D721Med (cell line): ENCODE measurements at regions not wholly inside any gene's neighbourhood (a gene's known extent, or its start where the extent isn't known, plus 50 kb on each side); places are given as distances from the start of the nearest gene placed in this dataset.

ENCODE experiments used
- DNase-seq: peaks from one replicate; pipeline ENCODE4 v3.0.0; 2011; ENCODE audit warnings: low spot score; ENCODE audit not compliant: insufficient read length
- FAIRE-seq: peaks from 2 replicates; lab custom pipeline; 2011; peaks lifted over from hg19 to GRCh38; lab: Jason Lieb, UNC
- CTCF ChIP-seq: IDR thresholded peaks from 2 replicates; pipeline ENCODE4 v1.5.1; 2012; ENCODE audit warnings: mild to moderate bottlenecking, control low read depth; ENCODE audit not compliant: insufficient read depth; ENCODE audit errors: missing control alignments

GRCh38 chr10:2431961-2432360 is 635.4 kb upstream of the PFKP start:
- DNase-seq, result no peak
- no peak for FAIRE-seq
- no peak for TF ChIP-seq CTCF

GRCh38 chr10:2427412-2427811 is 639.9 kb upstream of the PFKP start:
- FAIRE-seq, result no peak
- TF ChIP-seq CTCF, result no peak

GRCh38 chr10:2425320-2425719 is 642.0 kb upstream of the PFKP start:
- no peak for TF ChIP-seq CTCF
- DNase-seq, result no peak
- FAIRE-seq, result no peak

More at GRCh38 chr10:2427412-2427811, 639.9 kb upstream of the PFKP start:
- no peak for DNase-seq

- DNase-seq (no peak), FAIRE-seq (no peak)
- no peak for TF ChIP-seq CTCF
Observed at GRCh38 chr10:2414562-2414961, 652.8 kb upstream of the PFKP start.

GRCh38 chr10:2414039-2414438 is 653.3 kb upstream of the PFKP start:
- no peak for FAIRE-seq
- TF ChIP-seq CTCF, result no peak
- no peak for DNase-seq

GRCh38 chr10:2410049-2410448 is 657.3 kb upstream of the PFKP start:
- no peak for TF ChIP-seq CTCF
- DNase-seq (no peak), FAIRE-seq (no peak)

- FAIRE-seq, result no peak
- no peak for DNase-seq
- no peak for TF ChIP-seq CTCF
Observed at GRCh38 chr10:2401459-2401858, 664.1 kb upstream of the ADARB2 start.
